NCI-H2227 treated with DMSO at 0.1 percent for 48 hours (cell line): ENCODE measurements at regions not wholly inside any gene's neighbourhood (a gene's known extent, or its start where the extent isn't known, plus 50 kb on each side); places are given as distances from the start of the nearest gene placed in this dataset.
"Not testable (repeated sequence)": the region's sequence is repeated elsewhere in the genome, so short reads cannot be mapped to it uniquely, and the experiment has no call there.

Source experiments
- DNase-seq: peaks from one replicate; lab custom pipeline; 2025; lab: John Stamatoyannopoulos, UW

- no peak for DNase-seq
Observed at GRCh38 chr15:29511663-29512062, 242.0 kb upstream of the NSMCE3 start.

- DNase-seq, result not testable (repeated sequence)
Observed at GRCh38 chr15:29505535-29505934, 235.9 kb upstream of the NSMCE3 start.

- no peak for DNase-seq
Observed at GRCh38 chr15:29490747-29491471, 221.3 kb upstream of the NSMCE3 start.

- DNase-seq, result no peak
Observed at GRCh38 chr15:29480949-29481348, 211.3 kb upstream of the NSMCE3 start.

- DNase-seq, result no peak
Observed at GRCh38 chr15:29480278-29480677, 210.7 kb upstream of the NSMCE3 start.

- DNase-seq, result no peak
Observed at GRCh38 chr15:29477256-29477655, 207.6 kb upstream of the NSMCE3 start.

- no peak for DNase-seq
Observed at GRCh38 chr15:29476503-29477080, 207.0 kb upstream of the NSMCE3 start.

GRCh38 chr15:29475096-29475495 lies 205.5 kb upstream of the NSMCE3 start:
- DNase-seq, result no peak

- DNase-seq, result no peak
Observed at GRCh38 chr15:29473621-29474105, 204.0 kb upstream of the NSMCE3 start.

- DNase-seq, result no peak
Observed at GRCh38 chr15:29472901-29473445, 203.4 kb upstream of the NSMCE3 start.

GRCh38 chr15:29471757-29472156 lies 202.1 kb upstream of the NSMCE3 start:
- no peak for DNase-seq

- DNase-seq, result no peak
Observed at GRCh38 chr15:29471306-29471705, 201.7 kb upstream of the NSMCE3 start.

GRCh38 chr15:29470794-29471193 lies 201.2 kb upstream of the NSMCE3 start:
- no peak for DNase-seq

GRCh38 chr15:29470311-29470710 lies 200.7 kb upstream of the NSMCE3 start:
- DNase-seq, result no peak

- DNase-seq, result no peak
Observed at GRCh38 chr15:29468899-29469298, 199.3 kb upstream of the NSMCE3 start.

GRCh38 chr15:29467091-29467490 lies 197.5 kb upstream of the NSMCE3 start:
- no peak for DNase-seq

GRCh38 chr15:29466292-29466691 lies 196.7 kb upstream of the NSMCE3 start:
- DNase-seq, result no peak

- DNase-seq, result no peak
Observed at GRCh38 chr15:29465816-29466215, 196.2 kb upstream of the NSMCE3 start.

GRCh38 chr15:29465196-29465595 lies 195.6 kb upstream of the NSMCE3 start:
- DNase-seq, result no peak

GRCh38 chr15:29461877-29462276 lies 192.3 kb upstream of the NSMCE3 start:
- DNase-seq, result no peak

- DNase-seq, result no peak
Observed at GRCh38 chr15:29458361-29458760, 188.7 kb upstream of the NSMCE3 start.

GRCh38 chr15:29457729-29458128 lies 188.1 kb upstream of the NSMCE3 start:
- no peak for DNase-seq

GRCh38 chr15:29456964-29457363 lies 187.3 kb upstream of the NSMCE3 start:
- no peak for DNase-seq
